Central memory CD8-positive, alpha-beta T cell (primary cell): ENCODE measurements at regions not wholly inside any gene's neighbourhood (a gene's known extent, or its start where the extent isn't known, plus 50 kb on each side); places are given as distances from the start of the nearest gene placed in this dataset.

ENCODE experiments used
- ATAC-seq: fragments of 150-1000 bp; cut with Tn5 transposase; replicated peaks from 2 replicates; pipeline ENCODE4 v1.10.0; 2022; ENCODE audit warnings: mild to moderate bottlenecking, moderate FRiP score, moderate number of reproducible peaks; ENCODE audit not compliant: poor library complexity, severe bottlenecking; ENCODE audit errors: extremely low read depth
- DNase-seq, 2 donors: peaks; one replicate each; pipeline ENCODE4 v3.0.0; 2021; ENCODE audit warnings: low spot score in 2 of 2
- H3K27ac Mint-ChIP-seq: one replicate; pipeline ENCODE4 v1.8.0; 2022; ENCODE audit warnings: low read depth, mild to moderate bottlenecking, moderate library complexity, mixed read lengths
- H3K27me3 Mint-ChIP-seq: one replicate; pipeline ENCODE4 v1.8.0; 2022; ENCODE audit warnings: mixed read lengths
- H3K36me3 Mint-ChIP-seq: one replicate; pipeline ENCODE4 v1.8.0; 2022; ENCODE audit warnings: mild to moderate bottlenecking, moderate library complexity, mixed read lengths; ENCODE audit not compliant: insufficient read depth
- H3K4me1 Mint-ChIP-seq: one replicate; pipeline ENCODE4 v1.8.0; 2022; ENCODE audit warnings: mixed read lengths
- H3K4me3 Mint-ChIP-seq: one replicate; pipeline ENCODE4 v1.8.0; 2022; ENCODE audit warnings: mild to moderate bottlenecking, moderate library complexity, mixed read lengths
- H3K9me3 Mint-ChIP-seq: one replicate; pipeline ENCODE4 v1.8.0; 2022; ENCODE audit warnings: mixed read lengths

DNA sequence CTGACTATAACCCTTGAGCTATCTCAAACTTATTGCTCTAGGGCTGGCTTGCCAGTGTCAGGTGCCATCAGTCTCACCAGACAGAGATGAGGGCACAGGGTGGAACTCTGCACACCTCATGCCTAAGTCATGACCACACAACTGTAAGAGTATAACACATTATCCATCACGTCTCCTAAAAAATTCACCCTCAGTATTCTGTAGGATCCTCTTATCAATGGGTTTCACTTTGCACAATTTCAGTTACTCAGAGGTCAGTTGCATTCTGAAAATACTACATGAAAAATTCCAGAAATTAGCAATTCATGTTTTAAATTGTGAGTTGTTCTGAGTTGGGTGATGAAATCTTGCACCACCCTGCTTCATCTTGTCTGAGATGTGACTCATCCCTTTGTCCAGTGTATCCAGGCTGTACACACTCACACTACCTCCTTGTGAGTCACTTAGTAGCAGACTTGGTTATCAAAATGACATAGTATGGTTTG, 690.9 kb upstream of the CDH18 start:
- no peaks in the 10 kb centered on the region for H3K4me1 Mint-ChIP-seq
- H3K27me3 Mint-ChIP-seq = no peaks in the 10 kb centered on the region
- DNase-seq = no peak
- no peak overlapping the region for H3K4me3 Mint-ChIP-seq
- no peak for ATAC-seq
- H3K9me3 Mint-ChIP-seq = peaks cover 6% of the 10 kb centered on the region
- no peaks in the 10 kb centered on the region for H3K36me3 Mint-ChIP-seq
- no peak overlapping the region for H3K27ac Mint-ChIP-seq

GRCh38 chr5:20678386-20678785, 690.4 kb upstream of the CDH18 start:
- Mint-ChIP-seq H3K4me3 (no peak overlapping the region), H3K9me3 (peaks cover 6% of the 10 kb centered on the region), H3K27ac (no peak overlapping the region), H3K4me1 (no peaks in the 10 kb centered on the region), H3K36me3 (no peaks in the 10 kb centered on the region), H3K27me3 (no peaks in the 10 kb centered on the region)
- DNase-seq (no peak), ATAC-seq (no peak)

GRCh38 chr5:20660588-20660987, 672.6 kb upstream of the CDH18 start:
- H3K4me3 Mint-ChIP-seq = no peak overlapping the region
- H3K27me3 Mint-ChIP-seq = no peaks in the 10 kb centered on the region
- DNase-seq = no peak
- H3K9me3 Mint-ChIP-seq = peaks cover 16% of the 10 kb centered on the region
- H3K4me1 Mint-ChIP-seq = no peaks in the 10 kb centered on the region
- no peak for ATAC-seq
- no peaks in the 10 kb centered on the region for H3K36me3 Mint-ChIP-seq
- H3K27ac Mint-ChIP-seq = no peak overlapping the region

GRCh38 chr5:20656262-20656661, 668.3 kb upstream of the CDH18 start:
- DNase-seq = no peak
- Mint-ChIP-seq H3K4me1 (no peaks in the 10 kb centered on the region), H3K27me3 (no peaks in the 10 kb centered on the region), H3K27ac (no peak overlapping the region), H3K4me3 (no peak overlapping the region), H3K36me3 (no peaks in the 10 kb centered on the region), H3K9me3 (peaks cover 22% of the 10 kb centered on the region)
- no peak for ATAC-seq

DNA sequence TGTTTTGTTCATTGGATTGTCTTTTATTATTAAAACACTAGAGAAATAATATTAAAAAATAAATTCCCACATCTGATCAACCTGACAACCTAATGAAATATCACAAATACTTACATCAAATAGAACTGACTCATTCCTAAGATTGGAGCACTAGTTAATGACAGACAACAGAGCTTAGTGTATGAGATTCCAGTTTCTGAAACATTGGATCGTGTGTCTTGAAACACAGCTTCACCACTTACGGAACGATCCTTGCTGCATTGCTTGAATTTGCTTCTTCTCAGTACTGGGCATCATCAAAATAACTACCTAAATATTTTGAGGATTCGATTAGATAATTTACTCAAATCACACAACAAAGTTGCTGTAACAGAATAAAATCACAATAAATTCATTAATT, 667.2 kb upstream of the CDH18 start:
- H3K27ac Mint-ChIP-seq = no peak overlapping the region
- H3K36me3 Mint-ChIP-seq = no peaks in the 10 kb centered on the region
- no peaks in the 10 kb centered on the region for H3K27me3 Mint-ChIP-seq
- no peak for DNase-seq
- H3K4me1 Mint-ChIP-seq = no peaks in the 10 kb centered on the region
- H3K4me3 Mint-ChIP-seq = no peak overlapping the region
- ATAC-seq = no peak
- H3K9me3 Mint-ChIP-seq = peaks cover 28% of the 10 kb centered on the region

- Mint-ChIP-seq H3K27ac (no peak overlapping the region), H3K4me3 (no peak overlapping the region), H3K36me3 (no peaks in the 10 kb centered on the region), H3K27me3 (no peaks in the 10 kb centered on the region), H3K9me3 (peaks cover 32% of the 10 kb centered on the region), H3K4me1 (no peaks in the 10 kb centered on the region)
- DNase-seq = no peak
- ATAC-seq = no peak
These were observed 666.7 kb upstream of the CDH18 start for GRCh38 chr5:20654746-20655145.

GRCh38 chr5:20654033-20654432, 666.0 kb upstream of the CDH18 start:
- Mint-ChIP-seq H3K4me1 (no peaks in the 10 kb centered on the region), H3K4me3 (no peak overlapping the region), H3K36me3 (no peaks in the 10 kb centered on the region), H3K27me3 (no peaks in the 10 kb centered on the region), H3K27ac (no peak overlapping the region), H3K9me3 (peaks cover 39% of the 10 kb centered on the region)
- DNase-seq (no peak), ATAC-seq (no peak)

DNA sequence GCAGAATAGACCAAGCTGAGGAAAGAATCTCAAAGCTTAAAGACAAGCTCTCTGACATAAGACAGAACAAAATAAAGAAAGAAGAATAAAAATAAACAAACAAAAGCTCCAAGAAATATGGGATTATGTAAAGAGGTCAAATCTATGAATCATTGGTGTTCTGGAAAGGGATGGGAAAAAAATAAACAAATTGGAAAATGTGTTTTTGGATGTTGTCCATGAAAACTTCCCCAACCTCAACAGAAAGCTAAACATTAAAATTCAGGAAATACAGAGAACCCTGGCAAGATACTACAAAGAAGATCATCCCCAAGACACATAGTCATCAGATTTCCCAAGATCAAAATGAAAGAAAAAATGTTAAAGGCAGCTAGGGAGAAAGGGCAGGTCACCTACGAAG, 662.0 kb upstream of the CDH18 start:
- no peak overlapping the region for H3K4me3 Mint-ChIP-seq
- no peak for ATAC-seq
- no peaks in the 10 kb centered on the region for H3K4me1 Mint-ChIP-seq
- no peak for DNase-seq
- no peaks in the 10 kb centered on the region for H3K36me3 Mint-ChIP-seq
- no peak overlapping the region for H3K27ac Mint-ChIP-seq
- no peaks in the 10 kb centered on the region for H3K27me3 Mint-ChIP-seq
- peaks cover 39% of the 10 kb centered on the region for H3K9me3 Mint-ChIP-seq

GRCh38 chr5:20648981-20649380, 661.0 kb upstream of the CDH18 start:
- Mint-ChIP-seq H3K27me3 (no peaks in the 10 kb centered on the region), H3K9me3 (peaks cover 39% of the 10 kb centered on the region), H3K4me1 (no peaks in the 10 kb centered on the region), H3K27ac (no peak overlapping the region), H3K4me3 (no peak overlapping the region), H3K36me3 (no peaks in the 10 kb centered on the region)
- ATAC-seq (no peak), DNase-seq (no peak)

DNA sequence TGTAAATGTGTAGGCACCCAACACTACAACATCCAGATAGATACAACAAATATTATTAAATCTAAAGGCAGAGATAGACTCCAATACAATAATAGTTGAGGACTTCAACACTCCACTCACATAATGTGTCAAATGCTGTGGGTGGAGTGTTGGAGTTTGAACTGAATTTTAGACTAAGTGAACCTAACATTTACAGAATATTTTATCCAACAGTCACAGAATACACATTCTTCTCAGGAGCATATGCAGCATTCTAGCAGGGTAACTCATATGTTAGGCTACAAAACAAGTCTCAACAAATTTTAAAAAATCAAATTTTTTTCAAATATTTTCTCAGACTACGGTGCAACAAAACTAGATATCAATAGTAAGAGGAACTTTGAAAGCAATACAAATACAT, 648.7 kb upstream of the CDH18 start:
- H3K27ac Mint-ChIP-seq = no peak overlapping the region
- no peak overlapping the region for H3K4me3 Mint-ChIP-seq
- no peaks in the 10 kb centered on the region for H3K4me1 Mint-ChIP-seq
- H3K27me3 Mint-ChIP-seq = no peaks in the 10 kb centered on the region
- DNase-seq = no peak
- no peaks in the 10 kb centered on the region for H3K36me3 Mint-ChIP-seq
- H3K9me3 Mint-ChIP-seq = peaks cover 23% of the 10 kb centered on the region
- no peak for ATAC-seq

GRCh38 chr5:20619591-20619990, 631.6 kb upstream of the CDH18 start:
- ATAC-seq = no peak
- no peaks in the 10 kb centered on the region for H3K4me1 Mint-ChIP-seq
- no peaks in the 10 kb centered on the region for H3K27me3 Mint-ChIP-seq
- H3K36me3 Mint-ChIP-seq = no peaks in the 10 kb centered on the region
- no peak for DNase-seq
- peaks cover 5% of the 10 kb centered on the region for H3K9me3 Mint-ChIP-seq
- H3K4me3 Mint-ChIP-seq = no peak overlapping the region
- H3K27ac Mint-ChIP-seq = no peak overlapping the region

- Mint-ChIP-seq H3K4me3 (no peak overlapping the region), H3K27me3 (no peaks in the 10 kb centered on the region), H3K4me1 (no peaks in the 10 kb centered on the region), H3K36me3 (no peaks in the 10 kb centered on the region), H3K27ac (no peak overlapping the region), H3K9me3 (peaks cover 5% of the 10 kb centered on the region)
- DNase-seq (no peak), ATAC-seq (no peak)
These were observed 630.3 kb upstream of the CDH18 start for GRCh38 chr5:20618340-20618739.

DNA sequence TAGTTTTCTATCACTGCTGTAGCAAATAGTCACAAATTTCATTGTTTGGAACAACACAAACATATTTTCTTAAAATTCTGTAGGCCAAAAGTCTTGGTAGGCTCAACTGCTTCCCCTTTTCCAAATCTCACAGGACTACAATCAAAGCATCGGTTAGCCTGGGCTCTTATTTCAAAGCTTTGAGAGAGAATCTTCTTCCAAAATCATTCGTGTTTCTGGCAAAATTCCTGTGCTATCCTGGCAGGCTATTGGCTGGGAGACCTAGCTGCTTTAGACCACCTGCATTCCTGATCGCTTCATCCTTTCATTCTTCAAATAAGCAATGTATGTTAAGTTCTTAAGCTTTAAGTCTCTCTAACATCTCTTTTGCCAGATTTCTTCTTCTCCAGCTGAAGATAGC, 629.8 kb upstream of the CDH18 start:
- Mint-ChIP-seq H3K9me3 (peaks cover 5% of the 10 kb centered on the region), H3K27ac (no peak overlapping the region), H3K4me1 (no peaks in the 10 kb centered on the region), H3K27me3 (no peaks in the 10 kb centered on the region), H3K36me3 (no peaks in the 10 kb centered on the region), H3K4me3 (no peak overlapping the region)
- ATAC-seq (no peak), DNase-seq (no peak)
